NB4 (cell line): ENCODE measurements at regions not wholly inside any gene's neighbourhood (a gene's known extent, or its start where the extent isn't known, plus 50 kb on each side); places are given as distances from the start of the nearest gene placed in this dataset.

Experiments
- MAX ChIP-seq: IDR thresholded peaks from 2 replicates; pipeline ENCODE4 v1.6.1; 2011; ENCODE audit warnings: low read depth, low read length
- POLR2A ChIP-seq: IDR thresholded peaks from 2 replicates; pipeline ENCODE4 v1.6.1; 2011; ENCODE audit warnings: mild to moderate bottlenecking; ENCODE audit not compliant: insufficient read length; ENCODE audit errors: extremely low read depth

- TF ChIP-seq MAX (no peak), POLR2A (no peak)
Measured at GRCh38 chr6:50180646-50181045, 130.9 kb upstream of the DEFB112 start.
